Smooth muscle cell (in vitro differentiated cells): ENCODE measurements at regions not wholly inside any gene's neighbourhood (a gene's known extent, or its start where the extent isn't known, plus 50 kb on each side); places are given as distances from the start of the nearest gene placed in this dataset.

Experiments used
- DNase-seq: peaks from one replicate; lab custom pipeline; 2025; ENCODE audit not compliant: unreplicated experiment; lab: John Stamatoyannopoulos, UW
- H2AFZ ChIP-seq: fragments of 200-600 bp; sonication (generic); 2 replicates; pipeline ENCODE4 v1.6.0; 2016; ENCODE audit warnings: antibody characterized with exemption, low read depth, mild to moderate bottlenecking
- H3F3A ChIP-seq: fragments of 200-600 bp; sonication (generic); 2 replicates; pipeline ENCODE4 v1.6.0; 2017; ENCODE audit warnings: antibody characterized with exemption, low read depth
- H3K27ac ChIP-seq: fragments of 200-600 bp; sonication (generic); 2 replicates; pipeline ENCODE4 v1.5.1; 2016; ENCODE audit warnings: low read depth, mild to moderate bottlenecking
- H3K27me3 ChIP-seq: fragments of 200-600 bp; sonication (generic); 2 replicates; pipeline ENCODE4 v1.6.1; 2016; ENCODE audit warnings: low read depth, mild to moderate bottlenecking
- H3K36me3 ChIP-seq: fragments of 200-600 bp; sonication (generic); 2 replicates; pipeline ENCODE4 v1.5.1; 2016; ENCODE audit warnings: low read depth
- H3K4me1 ChIP-seq: fragments of 200-600 bp; sonication (generic); 2 replicates; pipeline ENCODE4 v1.5.1; 2016; ENCODE audit warnings: low read depth
- H3K4me2 ChIP-seq: fragments of 200-600 bp; sonication (generic); 2 replicates; pipeline ENCODE4 v1.6.0; 2016; ENCODE audit warnings: mild to moderate bottlenecking
- H3K4me3 ChIP-seq: fragments of 200-600 bp; sonication (generic); 2 replicates; pipeline ENCODE4 v1.5.1; 2016; ENCODE audit warnings: mild to moderate bottlenecking
- H3K79me2 ChIP-seq: fragments of 200-600 bp; sonication (generic); 2 replicates; pipeline ENCODE4 v1.6.0; 2016; ENCODE audit warnings: low read depth, mild to moderate bottlenecking
- H3K9ac ChIP-seq: fragments of 200-600 bp; sonication (generic); 2 replicates; pipeline ENCODE4 v1.6.0; 2016; ENCODE audit warnings: low read depth
- H3K9me3 ChIP-seq: fragments of 200-600 bp; sonication (generic); replicated peaks from 2 replicates; pipeline ENCODE4 v1.5.1; 2016; ENCODE audit warnings: low read depth
- H4K20me1 ChIP-seq: fragments of 200-600 bp; sonication (generic); 2 replicates; pipeline ENCODE4 v1.6.0; 2016; ENCODE audit warnings: low read depth
- CTCF ChIP-seq: fragments of 200-600 bp; sonication (generic); IDR thresholded peaks from 2 replicates; pipeline ENCODE4 v1.5.1; 2017; ENCODE audit warnings: borderline replicate concordance, mild to moderate bottlenecking, antibody characterized with exemption; ENCODE audit not compliant: insufficient read depth, poor library complexity, severe bottlenecking
- WGBS: methylation state at CpG from one replicate; pipeline ENCODE4 v1.1.7; 2016; ENCODE audit warnings: low lambda C conversion rate; 5-methylcytosine and 5-hydroxymethylcytosine counted together

DNA sequence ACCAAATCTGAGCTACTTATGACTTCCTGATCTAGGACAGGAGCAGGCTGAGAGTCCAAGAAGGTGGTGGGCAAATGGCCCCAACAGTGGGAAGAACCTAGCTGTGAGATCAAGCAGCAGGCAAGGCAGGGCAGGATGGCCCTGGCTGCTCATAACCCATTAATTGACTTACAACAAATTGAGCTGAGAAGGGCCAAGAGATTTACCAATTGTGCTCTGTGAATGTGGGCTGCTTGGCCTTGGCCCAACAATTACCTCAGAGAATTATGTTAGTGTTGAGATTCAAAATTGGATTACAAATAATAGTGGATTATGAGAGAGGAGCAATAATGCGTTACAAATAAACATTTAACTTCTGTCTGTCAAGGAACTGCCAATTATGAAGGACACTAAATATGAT is 956.5 kb downstream of the KCNMA1 start:
- H3K9ac ChIP-seq: no peak overlapping the region
- WGBS: 74% methylated on average over 1 of the region's 1 CpG
- H3K27ac ChIP-seq: no peak overlapping the region
- no peaks in the 10 kb centered on the region for H3K79me2 ChIP-seq
- no peaks in the 10 kb centered on the region for H4K20me1 ChIP-seq
- no peak overlapping the region for H3K4me2 ChIP-seq
- no peaks in the 10 kb centered on the region for H3K4me1 ChIP-seq
- H3K9me3 ChIP-seq: no peaks in the 10 kb centered on the region
- H3F3A ChIP-seq: no peaks in the 10 kb centered on the region
- H3K27me3 ChIP-seq: no peaks in the 10 kb centered on the region
- H2AFZ ChIP-seq: no peak overlapping the region
- TF ChIP-seq CTCF: no peak
- no peak overlapping the region for H3K4me3 ChIP-seq
- no peak for DNase-seq
- H3K36me3 ChIP-seq: no peaks in the 10 kb centered on the region

- Histone ChIP-seq H3F3A (no peaks in the 10 kb centered on the region), H3K36me3 (no peaks in the 10 kb centered on the region), H3K4me2 (no peak overlapping the region), H3K9me3 (no peaks in the 10 kb centered on the region), H4K20me1 (no peaks in the 10 kb centered on the region), H3K4me1 (no peaks in the 10 kb centered on the region), H2AFZ (no peak overlapping the region), H3K27ac (no peak overlapping the region), H3K27me3 (no peaks in the 10 kb centered on the region), H3K9ac (no peak overlapping the region), H3K4me3 (no peak overlapping the region), H3K79me2 (no peaks in the 10 kb centered on the region)
- DNase-seq: no peak
- 75% methylated on average over 2 of the region's 2 CpGs for WGBS
- no peak for TF ChIP-seq CTCF
These were observed 958.6 kb downstream of the KCNMA1 start for GRCh38 chr10:76679030-76679429.

DNA sequence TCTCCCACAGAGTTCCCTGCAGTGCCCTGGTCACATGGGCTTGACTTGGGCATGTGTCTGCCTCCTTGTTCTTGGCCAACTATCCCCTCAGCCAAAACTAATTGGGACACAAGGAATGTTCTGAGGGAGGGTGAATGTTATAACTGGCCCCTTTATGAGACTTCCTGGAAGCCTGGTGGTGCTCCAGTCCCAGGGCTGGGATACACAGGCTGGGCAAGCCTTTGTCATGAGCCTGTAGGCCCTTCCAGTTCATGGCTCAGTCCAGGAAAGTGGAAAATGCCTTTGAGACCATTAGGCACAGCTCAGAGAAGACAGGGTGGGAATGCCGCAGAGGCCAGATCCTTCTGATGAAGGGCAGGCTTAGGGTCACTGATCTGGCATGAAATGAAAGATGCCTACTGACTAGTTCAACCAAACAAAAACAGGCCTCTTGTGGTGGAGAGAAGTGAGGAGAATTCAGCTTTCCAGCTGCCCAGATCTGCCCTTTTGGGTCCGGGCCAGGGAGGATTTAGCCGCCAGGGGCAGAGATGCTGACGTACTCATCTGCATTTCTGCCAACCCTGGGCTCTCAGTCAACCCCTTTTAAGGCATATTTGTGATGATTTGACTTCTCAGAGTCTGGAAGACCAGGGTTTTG is 961.5 kb downstream of the KCNMA1 start:
- no peak for TF ChIP-seq CTCF
- Histone ChIP-seq H3K9ac (no peak overlapping the region), H3K4me3 (no peak overlapping the region), H3K36me3 (no peaks in the 10 kb centered on the region), H3K27ac (no peak overlapping the region), H4K20me1 (no peaks in the 10 kb centered on the region), H3K79me2 (no peaks in the 10 kb centered on the region), H3F3A (no peaks in the 10 kb centered on the region), H3K27me3 (no peaks in the 10 kb centered on the region), H3K9me3 (no peaks in the 10 kb centered on the region), H3K4me1 (no peaks in the 10 kb centered on the region), H2AFZ (no peak overlapping the region), H3K4me2 (no peak overlapping the region)
- DNase-seq: no peak
- 71% methylated on average over 4 of the region's 4 CpGs for WGBS

DNA sequence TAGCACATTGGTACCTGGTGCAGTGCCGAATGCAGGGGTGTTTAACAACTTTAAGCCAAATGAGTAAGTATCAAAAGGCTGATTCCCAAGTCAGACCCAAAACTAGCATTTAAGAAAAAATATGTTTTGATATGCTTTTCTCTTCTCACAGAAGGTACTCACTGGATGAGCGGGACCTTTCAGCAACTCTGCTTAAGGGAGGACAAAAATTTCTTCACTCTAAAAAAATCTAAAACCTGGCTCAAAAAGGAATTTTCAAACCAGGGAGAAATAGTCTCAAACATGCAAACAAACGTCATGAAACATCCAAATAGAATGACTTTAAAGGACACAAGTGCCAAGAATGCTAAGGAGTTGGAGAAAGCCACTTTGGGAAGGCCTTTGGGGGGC is 962.1 kb downstream of the KCNMA1 start:
- H3K27me3 ChIP-seq: no peaks in the 10 kb centered on the region
- H3K27ac ChIP-seq: no peak overlapping the region
- no peaks in the 10 kb centered on the region for H3K36me3 ChIP-seq
- H3K9me3 ChIP-seq: no peaks in the 10 kb centered on the region
- H2AFZ ChIP-seq: no peak overlapping the region
- H3K4me3 ChIP-seq: no peak overlapping the region
- DNase-seq: no peak
- TF ChIP-seq CTCF: no peak
- no peaks in the 10 kb centered on the region for H3K4me1 ChIP-seq
- no peak overlapping the region for H3K9ac ChIP-seq
- 86% methylated on average over 3 of the region's 3 CpGs for WGBS
- H3K79me2 ChIP-seq: no peaks in the 10 kb centered on the region
- no peak overlapping the region for H3K4me2 ChIP-seq
- no peaks in the 10 kb centered on the region for H3F3A ChIP-seq
- no peaks in the 10 kb centered on the region for H4K20me1 ChIP-seq
